HG03039 (cell line): ENCODE measurements at regions not wholly inside any gene's neighbourhood (a gene's known extent, or its start where the extent isn't known, plus 50 kb on each side); places are given as distances from the start of the nearest gene placed in this dataset.
"Not testable (repeated sequence)": the region's sequence is repeated elsewhere in the genome, so short reads cannot be mapped to it uniquely, and the experiment has no call there.

Experiments
- ATAC-seq: cut with Tn5 transposase; IDR thresholded peaks from one replicate; pipeline ENCODE4 v1.9.1; 2021; ENCODE audit warnings: mild to moderate bottlenecking, moderate library complexity; ENCODE audit not compliant: unreplicated experiment

GRCh38 chr10:106395041-106395749 lies 769.3 kb downstream of the SORCS1 start:
- no peak for ATAC-seq

GRCh38 chr10:106392778-106393177 lies 771.7 kb downstream of the SORCS1 start:
- ATAC-seq, result no peak

- ATAC-seq, result no peak
Observed at GRCh38 chr10:106387063-106387462, 777.4 kb downstream of the SORCS1 start.

GRCh38 chr10:106384496-106384895 lies 780.0 kb downstream of the SORCS1 start:
- ATAC-seq, result no peak

GRCh38 chr10:106380706-106381105 lies 783.8 kb downstream of the SORCS1 start:
- ATAC-seq, result no peak

DNA sequence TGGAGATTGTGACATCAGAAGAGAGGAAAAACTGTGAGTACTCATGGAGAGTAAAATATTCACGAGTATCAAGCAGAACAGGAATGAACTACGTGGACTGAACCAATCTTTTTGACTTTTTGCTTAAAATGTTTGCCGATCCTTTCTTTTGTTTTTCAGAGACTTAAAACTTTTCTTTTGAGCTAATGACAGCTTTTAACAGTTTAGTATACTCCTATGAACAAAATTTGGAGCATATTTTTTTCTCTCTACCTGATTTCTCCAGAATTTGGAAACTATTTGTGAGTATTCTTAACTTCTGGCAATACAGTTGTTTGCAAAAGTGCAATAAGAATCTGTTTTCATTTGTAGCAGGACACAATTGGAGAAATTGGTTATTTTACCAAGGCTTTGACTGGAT lies 786.3 kb downstream of the SORCS1 start:
- ATAC-seq, result no peak

- no peak for ATAC-seq
Observed at GRCh38 chr10:106370751-106371150, 793.8 kb downstream of the SORCS1 start.

- ATAC-seq, result no peak
Observed at GRCh38 chr10:106360870-106361269, 803.6 kb downstream of the SORCS1 start.

DNA sequence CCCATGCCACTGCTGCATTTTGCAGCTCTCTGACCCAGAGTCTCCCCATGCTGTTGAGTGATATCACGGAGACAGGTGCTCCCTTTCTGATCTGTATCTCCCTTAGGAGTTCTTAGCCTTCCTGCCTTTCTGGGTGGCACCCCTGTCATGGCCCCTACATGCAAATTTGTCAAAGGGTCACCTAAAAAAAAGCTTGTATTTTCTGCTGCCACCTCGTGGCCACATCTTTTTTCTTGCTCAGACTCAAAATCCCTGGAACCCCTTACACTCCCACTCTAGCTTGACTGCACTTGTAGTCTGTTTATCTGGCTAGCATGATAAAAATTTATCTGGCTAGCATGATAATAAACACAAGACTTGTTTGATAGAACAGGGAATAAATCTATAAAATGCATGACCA lies 809.1 kb downstream of the SORCS1 start:
- no peak for ATAC-seq

DNA sequence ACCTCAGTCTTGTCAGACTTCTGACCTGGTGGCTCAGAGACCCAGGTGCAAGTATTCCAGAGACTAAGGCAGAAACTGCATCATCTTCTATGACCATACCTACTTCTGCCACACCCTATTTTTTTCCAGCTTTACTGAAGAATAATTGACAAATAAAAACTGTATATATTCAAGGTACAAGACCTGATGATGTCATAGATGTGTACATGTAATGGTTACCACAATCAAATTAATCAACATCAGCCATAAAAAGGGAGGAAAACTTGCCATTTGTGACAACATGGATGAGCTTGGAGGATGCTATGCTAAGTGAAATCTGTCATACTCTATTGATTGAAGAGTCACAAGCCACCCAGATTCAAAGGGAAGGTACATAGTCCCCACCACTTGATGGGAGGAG lies 815.6 kb downstream of the SORCS1 start:
- ATAC-seq, result no peak

GRCh38 chr10:106347547-106347946 lies 817.0 kb downstream of the SORCS1 start:
- ATAC-seq, result no peak

- not testable (repeated sequence) for ATAC-seq
Observed at GRCh38 chr10:106343539-106343938, 821.0 kb downstream of the SORCS1 start.

- no peak for ATAC-seq
Observed at GRCh38 chr10:106341356-106341755, 823.1 kb downstream of the SORCS1 start.

GRCh38 chr10:106338486-106338885 lies 826.0 kb downstream of the SORCS1 start:
- no peak for ATAC-seq

- no peak for ATAC-seq
Observed at GRCh38 chr10:106336874-106337273, 827.6 kb downstream of the SORCS1 start.

GRCh38 chr10:106327747-106328146 lies 836.8 kb downstream of the SORCS1 start:
- no peak for ATAC-seq

- no peak for ATAC-seq
Observed at GRCh38 chr10:106320876-106321275, 843.6 kb downstream of the SORCS1 start.

- ATAC-seq, result no peak
Observed at GRCh38 chr10:106320078-106320477, 844.4 kb downstream of the SORCS1 start.

GRCh38 chr10:106317554-106317953 lies 847.0 kb downstream of the SORCS1 start:
- no peak for ATAC-seq

- no peak for ATAC-seq
Observed at GRCh38 chr10:106313041-106313440, 851.5 kb downstream of the SORCS1 start.

- no peak for ATAC-seq
Observed at GRCh38 chr10:106312087-106312486, 852.4 kb downstream of the SORCS1 start.

DNA sequence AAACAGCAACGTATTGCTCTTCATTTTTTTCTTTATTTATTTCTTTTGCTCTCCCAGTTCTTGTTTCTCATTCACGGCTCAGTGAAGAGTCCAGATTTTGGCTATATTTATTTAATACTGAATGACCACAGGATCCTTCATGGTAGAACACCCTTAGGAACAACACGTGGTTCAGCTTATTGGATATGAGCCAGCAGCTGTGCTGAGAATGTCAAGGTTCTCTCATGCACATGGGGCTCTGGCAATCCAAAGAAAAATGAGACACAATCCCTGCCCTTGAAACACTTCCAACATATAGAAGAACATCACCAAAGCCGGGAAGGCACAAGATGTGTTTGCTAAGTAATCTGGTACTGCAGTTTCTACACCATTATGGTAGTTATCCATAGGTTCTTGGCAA lies 852.9 kb downstream of the SORCS1 start:
- ATAC-seq, result no peak

GRCh38 chr10:106310596-106310995 lies 853.9 kb downstream of the SORCS1 start:
- ATAC-seq, result no peak
